HAP-1 (cell line): ENCODE measurements at regions not wholly inside any gene's neighbourhood (a gene's known extent, or its start where the extent isn't known, plus 50 kb on each side); places are given as distances from the start of the nearest gene placed in this dataset.
A peak's percentile ranks its signal among the peaks of the same experiment; 100 is the strongest.

ENCODE experiments used
- DNase-seq, 2 experiments: peaks; one replicate each; pipeline ENCODE4 v3.0.0-alpha.2; 2016 to 2020; ENCODE audit warnings: low spot score in 2 of 2
- H3K27me3 ChIP-seq: fragments of 250-450 bp; sonication (Bioruptor Pico); 2 replicates; pipeline ENCODE4 v1.5.1; 2020; ENCODE audit warnings: low read depth, mild to moderate bottlenecking, moderate library complexity
- H3K36me3 ChIP-seq: fragments of 250-450 bp; sonication (Bioruptor Pico); replicated peaks from 2 replicates; pipeline ENCODE4 v1.5.1; 2020; ENCODE audit warnings: mild to moderate bottlenecking
- H3K4me1 ChIP-seq: fragments of 250-450 bp; sonication (Bioruptor Pico); 2 replicates; pipeline ENCODE4 v1.5.1; 2020; ENCODE audit warnings: mild to moderate bottlenecking
- H3K4me3 ChIP-seq: fragments of 250-450 bp; sonication (Bioruptor Pico); 2 replicates; pipeline ENCODE4 v1.5.1; 2020; ENCODE audit warnings: mild to moderate bottlenecking, moderate library complexity
- H3K9me3 ChIP-seq: fragments of 250-450 bp; sonication (Bioruptor Pico); 2 replicates; pipeline ENCODE4 v1.5.1; 2020; ENCODE audit warnings: mild to moderate bottlenecking, moderate library complexity
- in situ Hi-C: fragments of 300-500 bp; cut with MboI; formaldehyde crosslinking; loops from 3 replicates; pipeline ENCODE4 v1.14.3; 2020; ENCODE audit warnings: low sequenced_read_pairs, inconsistent platforms, mixed read lengths

DNA sequence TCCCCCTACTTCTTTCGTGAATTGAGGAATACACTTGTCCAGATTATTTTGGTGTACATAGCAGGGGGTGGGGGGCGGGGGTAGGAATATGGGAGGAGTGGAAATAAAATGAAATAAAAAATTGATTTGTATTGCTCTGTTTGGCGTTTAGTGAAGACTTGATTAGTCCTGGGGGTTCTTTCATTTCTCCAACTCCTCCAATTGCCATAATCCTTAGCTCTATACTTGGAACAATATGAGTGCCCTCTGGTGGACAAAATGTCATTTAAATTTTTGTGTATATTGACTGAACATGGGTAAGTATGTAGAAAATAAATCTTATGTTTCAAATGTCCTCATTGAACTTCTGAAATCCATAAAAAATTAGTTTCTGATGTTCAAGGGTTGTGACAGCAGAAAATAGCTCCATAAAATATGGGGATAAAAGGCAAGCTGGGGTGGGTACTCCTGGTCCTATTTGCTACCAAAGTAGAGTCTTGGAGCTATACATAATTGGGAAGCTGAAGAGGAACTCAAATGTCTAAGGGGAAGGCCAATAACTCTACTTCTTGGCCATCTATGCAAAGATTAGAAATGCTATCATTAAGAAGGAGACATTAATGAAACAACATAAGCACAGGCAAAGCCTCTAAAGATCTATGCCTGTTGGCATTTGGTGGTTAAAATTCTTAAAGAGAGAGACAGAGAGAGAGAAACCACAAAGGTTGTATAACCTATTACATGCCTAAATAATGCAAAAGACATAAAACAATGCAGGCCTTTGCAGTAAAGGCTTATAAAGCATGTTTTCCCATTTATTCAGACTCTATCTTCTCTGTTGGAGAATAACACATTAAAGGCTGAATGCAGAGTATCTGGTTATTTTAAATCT is 421.6 kb downstream of the METTL15 start:
- H3K4me1 ChIP-seq: no peaks in the 10 kb centered on the region
- peak; percentile 10 to 52 for DNase-seq
- no peak overlapping the region for H3K4me3 ChIP-seq
- no peaks in the 10 kb centered on the region; the same call in 1 of the 2 replicates for H3K9me3 ChIP-seq
- no peaks in the 10 kb centered on the region for H3K27me3 ChIP-seq
- in situ Hi-C loops: no loop called here
- H3K36me3 ChIP-seq: no peaks in the 10 kb centered on the region

DNA sequence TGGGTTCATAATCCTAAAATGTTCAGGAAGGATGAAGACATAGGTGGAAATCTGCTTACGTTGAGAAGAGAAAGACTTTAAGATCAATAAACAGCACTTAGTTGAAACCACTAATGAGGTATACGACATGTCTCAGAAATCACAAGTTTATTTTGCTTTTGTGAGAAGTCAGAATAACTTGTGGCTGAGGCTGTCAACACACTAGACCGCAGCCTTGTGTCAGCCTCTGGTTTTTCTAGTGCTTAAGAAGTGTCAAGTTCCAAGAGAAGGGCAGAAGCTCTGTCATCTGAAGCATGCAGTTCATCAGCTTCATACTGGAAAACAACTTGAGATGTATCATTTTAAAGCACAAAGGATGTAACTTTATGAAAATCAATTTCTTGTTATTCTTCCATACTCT is 420.9 kb downstream of the METTL15 start:
- Histone ChIP-seq H3K36me3 (no peaks in the 10 kb centered on the region), H3K4me1 (no peaks in the 10 kb centered on the region), H3K9me3 (no peaks in the 10 kb centered on the region; the same call in 1 of the 2 replicates), H3K4me3 (no peak overlapping the region), H3K27me3 (no peaks in the 10 kb centered on the region)
- no peak for DNase-seq
- in situ Hi-C loops: no loop called here

DNA sequence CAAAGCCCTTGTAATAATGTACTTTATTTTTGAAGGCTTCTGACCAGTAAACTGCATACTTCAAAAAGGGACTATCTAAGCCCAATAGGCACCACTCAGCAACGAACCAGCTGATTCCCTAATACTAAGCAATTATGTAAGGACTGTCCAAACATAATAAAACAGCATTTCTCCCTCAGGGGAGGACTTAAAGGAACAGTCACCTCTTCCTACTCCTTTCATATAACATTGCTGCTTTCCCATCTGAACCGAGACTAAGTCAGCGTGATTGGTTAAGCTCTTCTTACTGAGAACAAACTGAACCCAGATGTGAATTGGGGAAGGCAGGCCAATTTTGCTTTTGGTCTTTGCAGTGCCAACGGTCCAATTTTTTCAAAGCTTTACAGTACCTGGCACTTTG is 420.0 kb downstream of the METTL15 start:
- Histone ChIP-seq H3K9me3 (no peaks in the 10 kb centered on the region; the same call in 1 of the 2 replicates), H3K27me3 (no peaks in the 10 kb centered on the region), H3K36me3 (no peaks in the 10 kb centered on the region), H3K4me3 (no peak overlapping the region), H3K4me1 (no peaks in the 10 kb centered on the region)
- no peak for DNase-seq
- in situ Hi-C loops: no loop called here

DNA sequence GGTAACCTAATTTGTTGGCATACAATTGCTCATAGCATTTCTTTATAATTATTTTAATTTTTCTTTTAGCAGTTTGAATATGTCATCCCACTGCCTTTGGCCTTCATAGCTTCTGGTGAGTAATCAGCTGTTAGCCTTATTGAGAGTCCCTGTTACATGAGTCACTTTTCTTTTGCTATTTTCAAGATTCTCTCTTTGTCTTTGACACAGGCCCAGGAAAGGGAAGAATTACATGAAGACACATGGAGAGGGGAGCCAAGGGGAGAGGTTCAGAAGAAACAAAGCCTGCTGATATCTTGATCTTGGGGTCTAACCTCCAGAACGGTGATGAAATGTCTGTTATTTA is 418.2 kb downstream of the METTL15 start:
- no peaks in the 10 kb centered on the region for H3K27me3 ChIP-seq
- H3K4me1 ChIP-seq: no peaks in the 10 kb centered on the region
- in situ Hi-C loops: no loop called here
- H3K4me3 ChIP-seq: no peak overlapping the region
- H3K36me3 ChIP-seq: no peaks in the 10 kb centered on the region
- no peaks in the 10 kb centered on the region; the same call in 1 of the 2 replicates for H3K9me3 ChIP-seq
- DNase-seq: no peak

DNA sequence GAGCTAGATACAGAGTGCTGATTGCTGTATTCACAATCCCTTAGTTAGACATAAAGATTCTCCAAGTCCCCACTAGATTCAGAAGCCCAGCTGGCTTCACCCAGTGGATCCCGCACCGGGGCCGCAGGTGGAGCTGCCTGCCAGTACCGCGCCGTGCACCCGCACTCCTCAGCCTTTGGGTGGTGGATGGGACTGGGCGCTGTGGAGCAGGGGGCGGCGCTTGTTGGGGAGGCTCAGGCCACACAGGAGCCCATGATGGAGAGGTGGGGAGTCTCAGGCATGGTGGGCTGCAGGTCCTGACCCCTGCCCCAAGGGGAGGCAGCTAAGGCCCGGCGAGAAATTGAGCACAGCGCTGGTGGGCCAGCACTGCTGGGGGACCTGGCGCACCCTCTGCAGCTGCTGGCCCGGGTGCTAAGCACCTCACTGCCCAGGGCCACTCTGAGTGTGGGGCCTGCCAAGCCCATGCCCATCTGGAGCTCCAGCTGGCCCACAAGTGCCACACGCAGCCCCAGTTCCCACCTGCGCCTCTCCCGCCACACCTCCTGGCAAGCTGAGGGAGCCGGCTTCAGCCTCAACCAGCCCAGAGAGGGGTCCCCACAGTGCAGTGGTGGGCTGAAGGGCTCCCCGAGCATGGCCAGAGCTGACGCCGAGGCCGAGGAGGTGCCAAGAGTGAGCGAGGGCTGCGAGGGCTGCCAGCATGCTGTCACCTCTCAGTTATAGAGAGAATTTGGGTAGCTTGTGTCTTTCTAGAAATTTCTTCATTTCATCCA is 417.6 kb downstream of the METTL15 start:
- no peak for DNase-seq
- in situ Hi-C loops: no loop called here
- H3K4me1 ChIP-seq: no peaks in the 10 kb centered on the region
- no peaks in the 10 kb centered on the region for H3K27me3 ChIP-seq
- no peaks in the 10 kb centered on the region; the same call in 1 of the 2 replicates for H3K9me3 ChIP-seq
- H3K4me3 ChIP-seq: no peak overlapping the region
- H3K36me3 ChIP-seq: no peaks in the 10 kb centered on the region

DNA sequence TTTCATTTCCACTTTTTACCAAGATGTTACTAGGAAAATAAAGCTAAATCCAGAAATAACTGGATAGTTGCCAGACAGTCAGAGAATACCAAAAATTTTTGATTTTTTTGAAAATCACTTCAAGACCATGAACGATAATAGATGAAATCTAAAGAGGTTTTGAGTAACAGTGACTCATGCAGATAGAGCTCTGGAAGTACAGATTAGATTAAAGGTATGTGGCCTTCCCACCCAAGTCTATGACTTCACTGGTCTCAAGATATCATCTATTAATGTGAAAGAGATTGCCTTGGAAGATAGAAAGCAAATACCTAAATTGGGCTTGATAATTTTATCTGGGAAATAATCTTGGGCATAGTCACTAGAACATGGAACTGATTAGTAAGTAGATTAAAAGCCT is 415.9 kb downstream of the METTL15 start:
- Histone ChIP-seq H3K27me3 (no peaks in the 10 kb centered on the region), H3K36me3 (no peaks in the 10 kb centered on the region), H3K9me3 (no peaks in the 10 kb centered on the region; the same call in 1 of the 2 replicates), H3K4me1 (no peaks in the 10 kb centered on the region), H3K4me3 (no peak overlapping the region)
- no peak for DNase-seq
- in situ Hi-C loops: no loop called here

DNA sequence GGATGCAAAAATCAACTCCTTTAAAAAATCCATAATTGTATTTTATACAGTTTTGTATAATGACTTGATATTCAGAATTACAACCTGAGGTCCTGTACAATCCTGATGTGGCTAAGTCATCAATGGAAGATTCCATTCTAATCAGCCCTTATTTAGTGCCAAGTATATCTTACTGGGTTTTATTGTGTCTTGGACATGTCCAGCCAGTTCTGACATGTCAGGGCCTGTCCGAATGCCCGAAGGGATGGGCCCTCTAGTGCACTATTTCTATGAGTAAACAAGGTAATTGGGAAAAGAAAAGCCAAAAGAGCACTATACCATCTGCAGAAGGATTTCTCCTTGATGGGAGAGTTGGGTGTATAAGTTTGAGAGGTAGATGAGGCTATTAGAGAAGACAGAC is 412.9 kb downstream of the METTL15 start:
- Histone ChIP-seq H3K36me3 (no peaks in the 10 kb centered on the region), H3K4me3 (no peak overlapping the region), H3K27me3 (no peaks in the 10 kb centered on the region), H3K4me1 (no peaks in the 10 kb centered on the region), H3K9me3 (no peaks in the 10 kb centered on the region)
- DNase-seq: no peak
- in situ Hi-C loops: no loop called here

DNA sequence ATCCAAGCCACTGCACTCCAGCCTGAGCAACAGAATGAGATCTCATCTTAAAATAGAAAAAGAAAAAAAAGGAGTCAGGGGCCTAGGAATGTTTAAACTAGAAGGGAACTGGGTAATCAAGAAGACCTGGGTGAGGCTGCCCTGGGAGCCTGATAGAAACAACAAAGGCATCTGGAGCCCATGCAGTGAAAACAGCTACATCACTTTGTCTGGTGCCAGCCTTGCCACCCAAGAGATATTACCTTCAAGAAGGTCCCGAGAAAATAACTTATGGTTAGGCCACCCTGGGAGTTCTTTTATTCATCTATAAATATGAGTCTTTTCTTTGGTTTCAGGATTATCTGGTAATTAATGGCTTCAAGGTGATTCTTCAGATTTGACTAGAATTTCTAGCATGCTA is 412.1 kb downstream of the METTL15 start:
- Histone ChIP-seq H3K4me1 (no peaks in the 10 kb centered on the region), H3K9me3 (no peaks in the 10 kb centered on the region), H3K27me3 (no peaks in the 10 kb centered on the region), H3K36me3 (no peaks in the 10 kb centered on the region), H3K4me3 (no peak overlapping the region)
- no peak for DNase-seq
- in situ Hi-C loops: no loop called here

DNA sequence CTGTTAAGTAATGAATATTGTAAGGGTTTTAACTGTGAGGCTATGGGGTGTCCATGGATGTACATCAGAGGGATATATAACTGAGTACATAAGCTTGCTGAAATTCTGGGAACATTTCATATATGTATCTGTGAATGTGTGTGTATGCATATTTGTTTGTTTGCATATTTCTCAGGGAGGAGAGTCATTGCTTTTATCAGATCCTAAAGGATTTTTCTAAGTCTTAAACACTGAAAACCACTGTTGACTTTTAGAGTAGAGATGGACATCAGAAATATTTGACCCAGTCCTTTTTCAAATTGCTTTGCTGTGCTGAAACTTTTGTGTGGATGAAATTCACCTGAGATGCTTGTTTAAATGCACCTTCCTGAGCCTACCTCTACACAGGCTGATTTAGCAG is 410.6 kb downstream of the METTL15 start:
- no peaks in the 10 kb centered on the region for H3K36me3 ChIP-seq
- no peaks in the 10 kb centered on the region for H3K9me3 ChIP-seq
- H3K4me3 ChIP-seq: no peak overlapping the region
- in situ Hi-C loops: no loop called here
- no peak for DNase-seq
- no peaks in the 10 kb centered on the region for H3K27me3 ChIP-seq
- H3K4me1 ChIP-seq: no peaks in the 10 kb centered on the region

DNA sequence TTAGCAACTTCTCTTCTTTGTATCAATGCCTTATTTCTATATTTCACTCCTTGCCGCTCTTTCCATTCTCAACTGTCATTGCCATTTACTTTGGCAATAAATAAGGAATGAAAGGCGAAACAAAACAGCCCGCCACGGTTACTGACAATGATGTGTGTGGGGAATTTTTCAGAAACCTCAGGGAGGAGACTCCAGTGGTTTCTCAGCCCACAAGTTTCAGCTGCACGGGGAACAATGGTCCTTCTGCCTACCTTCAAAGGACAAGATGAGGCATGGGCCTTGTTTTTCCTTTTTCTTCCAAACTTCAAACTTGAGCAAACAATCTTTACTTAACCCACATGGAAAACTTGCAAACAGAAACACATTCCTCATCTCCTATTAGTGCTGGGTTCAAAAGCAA is 409.4 kb downstream of the METTL15 start:
- Histone ChIP-seq H3K27me3 (no peaks in the 10 kb centered on the region), H3K4me3 (no peak overlapping the region), H3K4me1 (no peaks in the 10 kb centered on the region), H3K9me3 (no peaks in the 10 kb centered on the region), H3K36me3 (no peaks in the 10 kb centered on the region)
- DNase-seq: no peak
- in situ Hi-C loops: no loop called here

DNA sequence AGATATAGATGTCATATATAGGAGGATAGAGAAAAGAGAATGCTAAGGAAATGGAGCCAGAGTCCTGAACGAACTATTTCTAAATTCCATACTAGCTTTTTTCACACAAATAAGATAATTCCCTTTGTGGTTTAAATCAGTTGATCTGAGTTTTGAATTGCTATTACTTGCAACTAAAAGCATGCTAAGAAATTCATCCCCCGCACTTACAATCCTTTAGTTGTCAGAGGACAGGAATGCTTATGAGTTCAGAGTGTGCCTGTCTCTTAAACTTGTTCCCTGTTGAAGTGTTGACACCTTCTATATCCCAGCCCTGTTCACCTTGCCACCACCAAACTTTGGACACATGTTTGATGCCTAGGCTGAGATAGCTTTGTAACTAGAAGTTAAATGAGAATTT is 406.2 kb downstream of the METTL15 start:
- in situ Hi-C loops: no loop called here

DNA sequence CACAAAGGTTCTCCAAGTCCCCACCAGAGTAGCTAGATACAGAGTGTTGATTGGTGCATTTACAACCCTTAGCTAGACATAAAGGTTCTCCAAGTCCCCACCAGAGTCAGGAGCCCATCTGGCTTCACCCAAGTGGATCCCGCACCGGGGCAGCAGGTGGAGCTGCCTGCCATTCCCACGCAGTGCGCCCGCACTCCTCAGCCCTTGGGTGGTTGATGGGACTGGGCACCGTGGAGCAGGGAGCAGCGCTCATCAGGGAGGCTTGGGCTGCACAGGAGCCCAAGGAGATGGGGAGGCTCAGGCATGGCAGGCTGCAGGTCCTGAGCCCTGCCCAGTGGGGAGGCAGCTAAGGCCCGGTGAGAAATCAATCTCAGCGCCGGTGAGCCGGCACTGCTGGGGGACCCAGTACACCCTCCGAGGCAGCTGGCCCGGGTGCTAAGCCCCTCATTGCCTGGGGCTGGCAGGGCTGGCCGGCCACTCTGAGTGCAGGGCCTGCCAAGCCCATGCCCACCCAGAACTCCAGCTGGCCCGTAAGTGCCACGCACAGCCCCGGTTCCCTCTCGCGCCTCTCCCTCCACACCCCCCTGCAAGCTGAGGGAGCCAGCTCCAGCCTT is 404.1 kb downstream of the METTL15 start:
- Histone ChIP-seq H3K36me3 (no peaks in the 10 kb centered on the region), H3K4me3 (no peak overlapping the region), H3K27me3 (no peaks in the 10 kb centered on the region), H3K4me1 (no peaks in the 10 kb centered on the region), H3K9me3 (no peaks in the 10 kb centered on the region)
- in situ Hi-C loops: no loop called here
- DNase-seq: no peak

More for the DNA sequence above, 406.2 kb downstream of the METTL15 start:
- no peak overlapping the region for H3K4me3 ChIP-seq
- DNase-seq: no peak
- H3K9me3 ChIP-seq: no peaks in the 10 kb centered on the region
- no peaks in the 10 kb centered on the region for H3K27me3 ChIP-seq
- no peaks in the 10 kb centered on the region for H3K36me3 ChIP-seq
- H3K4me1 ChIP-seq: no peaks in the 10 kb centered on the region

DNA sequence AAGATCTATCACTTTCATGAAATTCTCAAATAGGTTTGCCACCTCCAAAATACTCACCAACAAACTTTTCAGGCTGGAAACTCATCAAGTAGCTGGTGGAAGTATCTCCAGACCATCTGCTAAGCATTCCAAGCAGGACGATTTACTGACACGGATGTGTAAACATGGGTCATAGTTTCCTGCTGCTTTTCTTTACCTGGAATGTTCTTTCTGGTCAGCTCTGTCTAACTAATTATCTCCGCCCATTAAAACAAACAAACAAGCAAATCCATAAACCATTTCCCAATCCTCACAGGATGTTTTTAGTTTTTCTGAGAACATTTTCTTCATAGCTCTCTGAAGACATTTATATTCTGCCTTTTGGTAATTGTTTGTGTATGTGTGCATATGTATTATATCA is 397.0 kb downstream of the METTL15 start:
- H3K9me3 ChIP-seq: no peaks in the 10 kb centered on the region
- no peaks in the 10 kb centered on the region for H3K36me3 ChIP-seq
- DNase-seq: no peak
- in situ Hi-C loops: no loop called here
- H3K4me1 ChIP-seq: no peaks in the 10 kb centered on the region
- no peaks in the 10 kb centered on the region for H3K27me3 ChIP-seq
- H3K4me3 ChIP-seq: no peak overlapping the region

DNA sequence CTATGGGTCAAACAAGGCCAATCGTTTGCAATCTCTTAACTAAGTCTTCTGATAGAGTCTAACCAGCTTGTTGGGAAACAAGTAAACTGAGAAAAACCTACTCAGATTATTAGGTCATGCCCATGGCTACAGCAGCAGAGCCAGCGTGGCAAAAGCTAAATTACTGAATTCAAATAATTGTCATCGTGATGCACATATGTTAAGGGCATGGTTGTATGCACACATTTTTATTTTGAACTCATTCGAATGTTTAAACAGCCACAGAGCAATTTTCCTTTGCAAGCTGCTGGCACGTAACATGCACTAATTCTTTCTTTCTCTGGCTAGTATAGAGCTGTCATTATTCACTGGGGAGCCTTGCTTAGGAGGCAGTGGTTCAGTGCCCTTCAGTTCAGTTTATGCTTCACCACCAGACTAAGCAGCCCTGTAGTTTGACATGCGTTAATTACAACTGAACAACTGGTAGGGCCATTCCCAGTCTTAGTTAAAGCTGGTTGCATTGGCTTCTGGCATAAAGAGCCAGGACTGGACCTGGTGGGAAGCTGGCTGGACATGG is 396.4 kb downstream of the METTL15 start:
- DNase-seq: no peak

More for the DNA sequence above, 396.4 kb downstream of the METTL15 start:
- in situ Hi-C loops: no loop called here
- Histone ChIP-seq H3K27me3 (no peaks in the 10 kb centered on the region), H3K9me3 (no peaks in the 10 kb centered on the region), H3K4me3 (no peak overlapping the region), H3K4me1 (no peaks in the 10 kb centered on the region), H3K36me3 (no peaks in the 10 kb centered on the region)
